GM12892 (cell line): ENCODE measurements at regions not wholly inside any gene's neighbourhood (a gene's known extent, or its start where the extent isn't known, plus 50 kb on each side); places are given as distances from the start of the nearest gene placed in this dataset.

ENCODE experiments used
- POLR2A ChIP-seq: IDR thresholded peaks from 2 replicates; pipeline ENCODE4 v1.6.1; 2011; ENCODE audit warnings: low read depth, low read length, control low read depth
- POLR2AphosphoS5 ChIP-seq: IDR thresholded peaks from 2 replicates; pipeline ENCODE4 v1.6.1; 2011; ENCODE audit warnings: low read depth, low read length, control low read depth

DNA sequence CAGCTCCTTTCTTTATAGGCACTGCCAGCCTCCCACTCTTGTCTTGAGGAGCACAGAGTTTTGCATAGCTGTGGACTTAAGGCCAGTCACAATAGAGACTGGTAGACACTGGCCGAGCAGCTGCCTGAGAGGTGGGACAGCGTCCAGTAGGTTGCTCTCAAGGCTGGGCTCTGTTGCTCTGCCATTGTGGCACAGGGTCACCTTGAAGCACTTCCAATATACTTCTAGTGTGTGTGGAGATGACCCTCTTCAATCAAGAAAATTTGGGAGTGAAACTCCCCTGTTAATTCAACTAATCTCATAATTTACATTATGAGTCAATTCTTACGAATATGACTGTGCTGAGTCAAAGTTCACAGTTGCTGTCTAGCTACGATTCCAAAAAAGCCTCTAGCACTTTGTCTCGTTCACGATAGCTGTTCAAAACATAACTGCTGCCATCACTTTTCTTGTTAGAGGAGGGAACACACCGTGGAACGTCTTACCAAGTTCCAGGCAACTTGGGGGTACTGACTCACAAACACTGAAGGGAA, 636.2 kb downstream of the EPHA4 start:
- no peak for TF ChIP-seq POLR2A
- no peak for TF ChIP-seq POLR2AphosphoS5
